ENCODE measurements at regions not wholly inside any gene's neighbourhood (a gene's known extent, or its start where the extent isn't known, plus 50 kb on each side); places are given as distances from the start of the nearest gene placed in this dataset.

- TF ChIP-seq CTCF (IDR thresholded peaks at IDR 0.05) = no peak
- no peak for TF ChIP-seq EZH2 (IDR thresholded peaks at IDR 0.05)
Observed at GRCh38 chr6:114550316-114550715, 207.5 kb upstream of the HS3ST5 start.

Data from neural progenitor cell (in vitro differentiated cells).